IMR-90 (cell line): ENCODE measurements at regions not wholly inside any gene's neighbourhood (a gene's known extent, or its start where the extent isn't known, plus 50 kb on each side); places are given as distances from the start of the nearest gene placed in this dataset.

Experiments used
- ATAC-seq: fragments of 200-7000 bp; cut with Tn5 transposase; 2 replicates; pipeline ENCODE4 v1.9.1; 2020; ENCODE audit warnings: low read depth, mild to moderate bottlenecking, moderate library complexity
- BruUV-seq: library from RNA; stranded (reverse); fragments of 400-500 nt; replicated peaks from 2 replicates; lab custom pipeline; 2021; lab: Mats Ljungman, UMichigan
- CTCF ChIA-PET: fragments of 300-600 bp; formaldehyde crosslinking; extraction: SDS; loops from one replicate; lab custom pipeline; 2021; ENCODE audit warnings: antibody characterized with exemption; lab: Yijun Ruan, JAX
- POLR2A ChIA-PET: fragments of 300-600 bp; sonication (Branson Sonifier 250); formaldehyde crosslinking; loops from one replicate; lab custom pipeline; 2022; ENCODE audit warnings: antibody characterized with exemption; ENCODE audit not compliant: unreplicated experiment; lab: Charles Lee
- DNase-seq: peaks from one replicate; pipeline ENCODE4 v3.0.0; 2013
- H2AFZ ChIP-seq: replicated peaks from 2 replicates; pipeline ENCODE3; 2013; ENCODE audit warnings: low read length, mild to moderate bottlenecking; ENCODE audit not compliant: poor library complexity
- H2AK5ac ChIP-seq: 2 replicates; pipeline ENCODE4 v1.6.1; 2013; ENCODE audit warnings: low read depth, low read length, inconsistent platforms
- H2AK9ac ChIP-seq: replicated peaks from 2 replicates; pipeline ENCODE3; 2013; ENCODE audit warnings: mild to moderate bottlenecking, low read depth, low read length, moderate library complexity; ENCODE audit not compliant: poor library complexity
- H2BK120ac ChIP-seq: 2 replicates; pipeline ENCODE4 v1.6.1; 2013; ENCODE audit warnings: low read depth, low read length, inconsistent platforms
- H2BK15ac ChIP-seq: 3 replicates; pipeline ENCODE4 v1.6.1; 2013; ENCODE audit warnings: low read depth, low read length, inconsistent platforms
- H2BK20ac ChIP-seq: 2 replicates; pipeline ENCODE4 v1.6.1; 2013; ENCODE audit warnings: low read depth, mild to moderate bottlenecking, inconsistent platforms, low read length, moderate library complexity
- H2BK5ac ChIP-seq: 2 replicates; pipeline ENCODE4 v1.6.1; 2013; ENCODE audit warnings: mild to moderate bottlenecking, low read depth, low read length, inconsistent platforms; ENCODE audit not compliant: poor library complexity, severe bottlenecking
- H3K14ac ChIP-seq: replicated peaks from 2 replicates; pipeline ENCODE4 v1.6.1; 2013; ENCODE audit warnings: low read depth, low read length, inconsistent platforms
- H3K18ac ChIP-seq: 2 replicates; pipeline ENCODE4 v1.6.1; 2013; ENCODE audit warnings: low read depth, low read length, control low read depth
- H3K23ac ChIP-seq: 2 replicates; pipeline ENCODE4 v1.6.1; 2013; ENCODE audit warnings: low read depth, low read length, inconsistent platforms
- H3K27ac ChIP-seq: 2 replicates; pipeline ENCODE4 v1.5.1; 2013; ENCODE audit warnings: mild to moderate bottlenecking, control low read depth, low read length; ENCODE audit not compliant: insufficient read depth
- H3K27me3 ChIP-seq: 2 replicates; pipeline ENCODE4 v1.6.1; 2013; ENCODE audit warnings: low read length; ENCODE audit not compliant: control insufficient read depth, insufficient read depth
- H3K36me3 ChIP-seq: 2 replicates; pipeline ENCODE4 v1.6.1; 2013; ENCODE audit warnings: low read length, mixed read lengths; ENCODE audit not compliant: control insufficient read depth, insufficient read depth
- H3K4ac ChIP-seq: 2 replicates; pipeline ENCODE4 v1.6.1; 2013; ENCODE audit warnings: low read depth, low read length, inconsistent platforms
- H3K4me1 ChIP-seq: 2 replicates; pipeline ENCODE4 v1.6.1; 2013; ENCODE audit warnings: low read length, mixed read lengths; ENCODE audit not compliant: control insufficient read depth, insufficient read depth
- H3K4me2 ChIP-seq: 2 replicates; pipeline ENCODE4 v1.6.1; 2013; ENCODE audit warnings: low read depth, mild to moderate bottlenecking, control low read depth, low read length, moderate library complexity
- H3K4me3 ChIP-seq: 2 replicates; pipeline ENCODE4 v1.5.1; 2013; ENCODE audit warnings: low read depth, mild to moderate bottlenecking, control low read depth, low read length, moderate library complexity; ENCODE audit not compliant: insufficient read depth
- H3K56ac ChIP-seq: 2 replicates; pipeline ENCODE4 v1.6.1; 2013; ENCODE audit warnings: low read length, inconsistent platforms; ENCODE audit not compliant: insufficient read depth; ENCODE audit errors: extremely low read depth
- H3K79me1 ChIP-seq, 2 experiments: 2 replicates each; pipeline ENCODE4 v1.6.1; 2013; ENCODE audit warnings: low read length in 2 of 2, inconsistent platforms in 1 of 2, low read depth in 1 of 2
- H3K9ac ChIP-seq: 2 replicates; pipeline ENCODE4 v1.6.1; 2013; ENCODE audit warnings: low read depth, low read length, control low read depth
- H3K9me1 ChIP-seq: 2 replicates; pipeline ENCODE4 v1.6.1; 2013; ENCODE audit warnings: low read length, inconsistent platforms; ENCODE audit not compliant: insufficient read depth
- H3K9me3 ChIP-seq: 2 replicates; pipeline ENCODE4 v1.6.1; 2013; ENCODE audit warnings: low read length; ENCODE audit not compliant: control insufficient read depth, insufficient read depth
- H4K20me1 ChIP-seq: 2 replicates; pipeline ENCODE4 v1.6.1; 2013; ENCODE audit warnings: low read length, inconsistent platforms; ENCODE audit not compliant: insufficient read depth
- H4K5ac ChIP-seq: 2 replicates; pipeline ENCODE4 v1.6.1; 2013; ENCODE audit warnings: mild to moderate bottlenecking, low read depth, low read length, control low read depth
- H4K8ac ChIP-seq, 2 experiments: 2 replicates each; pipeline ENCODE4 v1.6.1; 2013; ENCODE audit warnings: low read depth in 2 of 2, low read length in 2 of 2, control low read depth in 1 of 2, inconsistent platforms in 1 of 2
- H4K91ac ChIP-seq: 2 replicates; pipeline ENCODE4 v1.6.1; 2013; ENCODE audit warnings: low read depth, low read length, inconsistent platforms; ENCODE audit not compliant: insufficient read depth
- BHLHE40 ChIP-seq: fragments of 150-350 bp; IDR thresholded peaks from 2 replicates; pipeline ENCODE4 v1.6.1; 2016; ENCODE audit warnings: mild to moderate bottlenecking, low read depth, low read length
- RAD21 ChIP-seq: IDR thresholded peaks from 2 replicates; pipeline ENCODE4 v1.6.1; 2012; ENCODE audit warnings: low read length, improper control_type of control experiment
- WGBS, 2 experiments: methylation state at CpG; one replicate each; pipeline versions ENCODE4 v1.1.5 to v1.1.7; 2013; ENCODE audit warnings: missing lambda C conversion rate in 2 of 2; ENCODE audit not compliant: insufficient read length in 1 of 2; ENCODE audit errors: extremely low coverage in 2 of 2; 5-methylcytosine and 5-hydroxymethylcytosine counted together
- dilution Hi-C: fragments of 300-500 bp; cut with HindIII; formaldehyde crosslinking; loops from one replicate; pipeline ENCODE4 v1.14.3; 2018; ENCODE audit warnings: low sequenced_read_pairs; ENCODE audit not compliant: unreplicated experiment
- in situ Hi-C: fragments of 300-500 bp; cut with MboI; formaldehyde crosslinking; loops from 3 replicates; pipeline ENCODE4 v1.14.3; 2019; ENCODE audit warnings: low sequenced_read_pairs, inconsistent platforms, mixed read lengths
- intact Hi-C: fragments of 100-400 bp; cut with micrococcal nuclease; formaldehyde crosslinking; loops from 2 replicates; pipeline ENCODE4 v1.10.0; 2022

DNA sequence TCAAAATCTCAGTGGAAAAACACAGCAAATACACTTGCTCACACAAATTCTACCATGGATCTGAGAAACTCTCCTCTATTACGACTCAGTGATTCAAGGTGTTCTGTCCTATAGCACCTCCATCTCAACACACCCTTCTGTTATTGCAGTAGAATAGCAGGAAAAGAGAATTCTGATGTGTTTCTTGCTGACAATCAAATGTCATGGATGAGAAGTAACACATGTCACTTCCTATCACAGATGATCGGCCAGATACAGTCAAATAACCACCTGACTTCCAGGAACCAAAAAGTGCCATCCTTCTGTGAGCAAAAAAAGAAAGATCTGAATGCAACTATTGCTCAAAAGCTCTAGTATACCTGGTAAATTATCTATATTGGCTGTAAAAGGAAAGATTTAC, 734.2 kb upstream of the GBE1 start:
- in situ Hi-C loops (no loop called here), dilution Hi-C loops (no loop called here), intact Hi-C loops (no loop called here)
- Histone ChIP-seq H3K9me1 (no peaks in the 10 kb centered on the region), H2BK5ac (no peak overlapping the region), H3K4me2 (no peak overlapping the region), H3K27me3 (no peaks in the 10 kb centered on the region), H2AK5ac (no peak overlapping the region), H2BK15ac (no peak overlapping the region), H3K4ac (no peak overlapping the region), H3K23ac (no peak overlapping the region), H4K8ac (no peak overlapping the region), H2BK120ac (no peak overlapping the region), H4K5ac (no peak overlapping the region), H3K4me1 (no peaks in the 10 kb centered on the region), H4K20me1 (no peaks in the 10 kb centered on the region), H3K18ac (no peak overlapping the region), H2BK20ac (no peak overlapping the region), H3K56ac (no peak overlapping the region), H3K27ac (no peak overlapping the region), H2AK9ac (no peak overlapping the region), H3K9ac (no peak overlapping the region), H2AFZ (no peak overlapping the region), H3K36me3 (no peaks in the 10 kb centered on the region), H3K14ac (no peak overlapping the region), H3K4me3 (no peak overlapping the region), H4K91ac (no peak overlapping the region), H3K9me3 (peaks cover 8% of the 10 kb centered on the region; the same call in 1 of the 2 replicates), H3K79me1 (no peaks in the 10 kb centered on the region)
- BruUV-seq, result no TSS peak
- ATAC-seq (no peak), DNase-seq (no peak)
- CTCF ChIA-PET, result no interaction called here
- WGBS, 2 experiments, result no CpG with 5 or more reads among the region's 2 CpGs
- no peak for TF ChIP-seq BHLHE40
- TF ChIP-seq RAD21, result no peak
- POLR2A ChIA-PET, result no interaction called here
